ENCODE measurements at regions not wholly inside any gene's neighbourhood (a gene's known extent, or its start where the extent isn't known, plus 50 kb on each side); places are given as distances from the start of the nearest gene placed in this dataset.
"Not testable (repeated sequence)": the region's sequence is repeated elsewhere in the genome, so short reads cannot be mapped to it uniquely, and the experiment has no call there.

GRCh38 chr12:37565112-37565511, 751.5 kb upstream of the ALG10B start:
- H3K4me3 ChIP-seq: no peak overlapping the region
- intact Hi-C loops (cut with DNase I, micrococcal nuclease): no loop called here
- TF ChIP-seq CTCF (IDR thresholded peaks at IDR 0.05): no peak

GRCh38 chr12:37570547-37570946, 746.0 kb upstream of the ALG10B start:
- intact Hi-C loops (cut with DNase I, micrococcal nuclease); H3K4me1 ChIP-seq (ENCODE audit: low read depth); DNase-seq; H3K4me3 ChIP-seq; ATAC-seq; H3K36me3 ChIP-seq (ENCODE audit: low read depth): not testable (repeated sequence)
- H3K9me3 ChIP-seq: peaks cover 51% of the 10 kb centered on the region

More at GRCh38 chr12:37565112-37565511, 751.5 kb upstream of the ALG10B start:
- ATAC-seq (no peak), DNase-seq (no peak)
- no peaks in the 10 kb centered on the region for H3K4me1 ChIP-seq (ENCODE audit: low read depth)
- H3K9me3 ChIP-seq: peaks cover 50% of the 10 kb centered on the region
- no peaks in the 10 kb centered on the region for H3K36me3 ChIP-seq (ENCODE audit: low read depth)

All from mucosa of descending colon (tissue), 3 donors.